Vagina (tissue), 2 donors: ENCODE measurements at regions not wholly inside any gene's neighbourhood (a gene's known extent, or its start where the extent isn't known, plus 50 kb on each side); places are given as distances from the start of the nearest gene placed in this dataset.
"Not testable (repeated sequence)": the region's sequence is repeated elsewhere in the genome, so short reads cannot be mapped to it uniquely, and the experiment has no call there.

ENCODE experiments used
- CTCF ChIP-seq, 3 experiments: fragments of 450-650 bp in 2 of 3; fragments of 200-600 bp in 1 of 3; sonication (generic) in 1 of 3; IDR thresholded peaks; one replicate each; pipeline ENCODE4 v1.5.1; 2017 to 2019; ENCODE audit warnings: antibody characterized with exemption in 3 of 3, mild to moderate bottlenecking in 2 of 3, moderate library complexity in 2 of 3
- POLR2A ChIP-seq, 2 donors: fragments of 450-650 bp; IDR thresholded peaks; one replicate each; pipeline ENCODE4 v1.6.1; 2017; ENCODE audit warnings: antibody characterized with exemption in 2 of 2, mild to moderate bottlenecking in 2 of 2, moderate library complexity in 2 of 2
- POLR2AphosphoS5 ChIP-seq, 2 donors: sonication (generic); formaldehyde crosslinking; IDR thresholded peaks; one replicate each; pipeline ENCODE4 v1.9.0; 2017; ENCODE audit warnings: antibody characterized with exemption in 2 of 2, mild to moderate bottlenecking in 2 of 2, low read depth in 1 of 2; ENCODE audit not compliant: insufficient read depth in 1 of 2

- not testable (repeated sequence) for TF ChIP-seq CTCF (IDR thresholded peaks at IDR 0.05); POLR2AphosphoS5 (IDR thresholded peaks at IDR 0.05; ENCODE audit: insufficient read depth in 1 of 2, low read depth in 1 of 2); POLR2A (IDR thresholded peaks at IDR 0.05)
Observed at GRCh38 chr3:597304-597703, 400.7 kb downstream of the CHL1 start.
